Right lobe of liver (tissue), 6 donors: ENCODE measurements at regions not wholly inside any gene's neighbourhood (a gene's known extent, or its start where the extent isn't known, plus 50 kb on each side); places are given as distances from the start of the nearest gene placed in this dataset.
"Not testable (repeated sequence)": the region's sequence is repeated elsewhere in the genome, so short reads cannot be mapped to it uniquely, and the experiment has no call there.

ENCODE experiments used
- ATAC-seq, 4 donors: fragments of 200-7000 bp; cut with Tn5 transposase; one replicate each; pipeline ENCODE4 v1.9.1; 2020; ENCODE audit warnings: mild to moderate bottlenecking in 4 of 4, moderate library complexity in 4 of 4
- DNase-seq, 3 donors: peaks; one replicate each; pipeline ENCODE4 v3.0.0-alpha.2; 2020
- H3K27ac ChIP-seq, 3 donors: fragments of 200-600 bp; one replicate each; pipeline ENCODE4 v1.8.0; 2022
- H3K27me3 ChIP-seq, 2 donors: fragments of 200-600 bp; one replicate each; pipeline ENCODE4 v1.8.0; 2022
- H3K36me3 ChIP-seq, 4 donors: fragments of 200-600 bp; sonication (generic) in 1 of 4; one replicate each; pipeline versions ENCODE4 v1.5.1 to v1.8.0; 2017 to 2022; ENCODE audit warnings: control low read depth in 1 of 4
- H3K4me1 ChIP-seq, 4 donors: fragments of 200-600 bp; sonication (generic) in 1 of 4; one replicate each; pipeline versions ENCODE4 v1.5.1 to v1.8.0; 2017 to 2022; ENCODE audit warnings: control low read depth in 1 of 4
- H3K4me3 ChIP-seq, 3 donors: fragments of 200-600 bp; one replicate each; pipeline ENCODE4 v1.8.0; 2022
- H3K9me3 ChIP-seq, 4 donors: fragments of 200-600 bp; sonication (generic) in 1 of 4; one replicate each; pipeline versions ENCODE4 v1.5.1 to v1.8.0; 2017 to 2022; ENCODE audit warnings: control low read depth in 1 of 4
- POLR2A ChIP-seq: fragments of 450-650 bp; IDR thresholded peaks from one replicate; pipeline ENCODE4 v1.6.1; 2017; ENCODE audit warnings: antibody characterized with exemption, mild to moderate bottlenecking
- WGBS: methylation state at CpG from one replicate; pipeline ENCODE4 v1.1.6; 2018; ENCODE audit warnings: low coverage, low lambda C conversion rate; ENCODE audit not compliant: insufficient coverage; ENCODE audit errors: missing lambda C conversion rate; 5-methylcytosine and 5-hydroxymethylcytosine counted together
- intact Hi-C, 2 donors: fragments of 100-400 bp; cut with DNase I; formaldehyde crosslinking; loops; one replicate each; pipeline versions ENCODE4 v1.11.2 to v1.14.1; 2022
- TF ChIP-seq, protein P1 (sequence below), 4 donors: fragments of 200-600 bp in 3 of 4; fragments of 450-650 bp in 1 of 4; IDR thresholded peaks; one replicate each; pipeline versions ENCODE4 v1.5.1 to v1.8.0; 2016 to 2022; ENCODE audit warnings: antibody characterized with exemption in 4 of 4, mild to moderate bottlenecking in 2 of 4
- donor health status: DM: no; HTN: yes; CAD: no.
- donor health status: DM: no; HTN: no; CAD: no.
- donor health status: DM: no; HTN: no; CAD: no.
- donor health status: DM: no; HTN: yes; CAD: no.
- donor health status: DM: no; HTN: yes; CAD: no.

GRCh38 chr4:29734343-29735213 lies 985.6 kb upstream of the PCDH7 start:
- no peak for TF ChIP-seq POLR2A
- TF ChIP-seq, protein P1, sequence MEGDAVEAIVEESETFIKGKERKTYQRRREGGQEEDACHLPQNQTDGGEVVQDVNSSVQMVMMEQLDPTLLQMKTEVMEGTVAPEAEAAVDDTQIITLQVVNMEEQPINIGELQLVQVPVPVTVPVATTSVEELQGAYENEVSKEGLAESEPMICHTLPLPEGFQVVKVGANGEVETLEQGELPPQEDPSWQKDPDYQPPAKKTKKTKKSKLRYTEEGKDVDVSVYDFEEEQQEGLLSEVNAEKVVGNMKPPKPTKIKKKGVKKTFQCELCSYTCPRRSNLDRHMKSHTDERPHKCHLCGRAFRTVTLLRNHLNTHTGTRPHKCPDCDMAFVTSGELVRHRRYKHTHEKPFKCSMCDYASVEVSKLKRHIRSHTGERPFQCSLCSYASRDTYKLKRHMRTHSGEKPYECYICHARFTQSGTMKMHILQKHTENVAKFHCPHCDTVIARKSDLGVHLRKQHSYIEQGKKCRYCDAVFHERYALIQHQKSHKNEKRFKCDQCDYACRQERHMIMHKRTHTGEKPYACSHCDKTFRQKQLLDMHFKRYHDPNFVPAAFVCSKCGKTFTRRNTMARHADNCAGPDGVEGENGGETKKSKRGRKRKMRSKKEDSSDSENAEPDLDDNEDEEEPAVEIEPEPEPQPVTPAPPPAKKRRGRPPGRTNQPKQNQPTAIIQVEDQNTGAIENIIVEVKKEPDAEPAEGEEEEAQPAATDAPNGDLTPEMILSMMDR (IDR thresholded peaks at IDR 0.05) = no peak
- H3K4me1 ChIP-seq = no peaks in the 10 kb centered on the region
- no peak overlapping the region for H3K27ac ChIP-seq
- DNase-seq (no peak), ATAC-seq (no peak)
- H3K4me3 ChIP-seq = no peak overlapping the region
- WGBS = 59% methylated on average over 8 of the region's 8 CpGs
- intact Hi-C loops = no loop called here
- no peaks in the 10 kb centered on the region for H3K9me3 ChIP-seq
- no peaks in the 10 kb centered on the region for H3K27me3 ChIP-seq
- H3K36me3 ChIP-seq = no peaks in the 10 kb centered on the region

DNA sequence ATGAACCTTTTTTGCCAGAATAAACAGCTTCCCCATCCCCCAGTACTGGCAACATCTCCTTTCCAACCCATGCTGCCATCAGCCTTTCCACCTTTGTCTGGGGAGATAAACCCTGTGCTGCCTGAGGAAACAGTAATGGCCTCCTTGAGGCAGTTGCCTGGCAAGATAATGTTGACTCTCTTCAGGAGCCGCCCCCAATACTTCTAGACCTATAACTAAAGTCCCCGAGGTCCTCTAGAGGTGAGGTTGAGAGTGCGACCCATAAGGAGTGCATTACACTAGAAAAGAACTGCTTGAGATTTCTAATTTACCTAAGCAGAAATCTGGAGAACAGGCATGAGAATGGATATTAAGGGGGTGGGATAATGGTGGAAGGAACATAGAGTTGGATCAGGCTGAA lies 963.2 kb upstream of the PCDH7 start:
- no peak for ATAC-seq

GRCh38 chr4:29762151-29762550 lies 958.0 kb upstream of the PCDH7 start:
- Histone ChIP-seq H3K4me1 (no peaks in the 10 kb centered on the region), H3K27ac (no peak overlapping the region), H3K4me3 (no peak overlapping the region), H3K9me3 (no peaks in the 10 kb centered on the region), H3K36me3 (no peaks in the 10 kb centered on the region), H3K27me3 (no peaks in the 10 kb centered on the region)
- TF ChIP-seq POLR2A = no peak
- TF ChIP-seq, protein P1 (IDR thresholded peaks at IDR 0.05) = no peak
- ATAC-seq (no peak), DNase-seq (no peak)
- 59% methylated on average over 2 of the region's 2 CpGs for WGBS
- intact Hi-C loops = no loop called here

More for the DNA sequence above, 963.2 kb upstream of the PCDH7 start:
- no peaks in the 10 kb centered on the region for H3K27me3 ChIP-seq
- no peaks in the 10 kb centered on the region for H3K4me1 ChIP-seq
- H3K4me3 ChIP-seq = no peak overlapping the region
- TF ChIP-seq POLR2A = no peak
- TF ChIP-seq, protein P1 (IDR thresholded peaks at IDR 0.05) = no peak
- H3K9me3 ChIP-seq = no peaks in the 10 kb centered on the region
- no peaks in the 10 kb centered on the region for H3K36me3 ChIP-seq
- intact Hi-C loops = no loop called here
- WGBS = 36% methylated on average over 3 of the region's 3 CpGs
- DNase-seq = no peak
- H3K27ac ChIP-seq = no peak overlapping the region

DNA sequence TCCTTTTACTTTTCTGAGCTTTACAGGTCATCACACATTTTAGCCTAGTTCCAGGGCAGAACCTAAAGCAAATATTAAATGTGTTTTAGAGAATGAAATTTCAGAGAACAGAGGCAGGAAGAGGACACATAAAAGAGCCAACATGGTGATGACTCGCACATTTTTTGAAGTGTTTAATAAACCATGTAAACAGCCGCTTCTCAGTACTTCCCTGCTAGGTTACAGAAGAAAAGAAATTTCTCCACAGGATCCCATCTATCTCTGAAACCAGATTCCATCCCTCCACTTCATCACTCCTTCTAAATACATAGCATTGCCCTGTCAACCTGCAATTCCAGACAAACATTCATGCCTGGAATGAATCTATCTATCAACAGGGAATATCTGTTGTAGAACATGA lies 949.5 kb upstream of the PCDH7 start:
- WGBS = 22% methylated on average over 1 of the region's 2 CpGs
- Histone ChIP-seq H3K27ac (no peak overlapping the region), H3K27me3 (no peaks in the 10 kb centered on the region), H3K4me3 (no peak overlapping the region), H3K36me3 (no peaks in the 10 kb centered on the region), H3K9me3 (peaks cover 0 to 2% (median 0%) of the 10 kb centered on the region in 4 donors), H3K4me1 (no peaks in the 10 kb centered on the region)
- intact Hi-C loops = no loop called here
- TF ChIP-seq, protein P1 (IDR thresholded peaks at IDR 0.05) = no peak
- TF ChIP-seq POLR2A = no peak
- ATAC-seq (no peak), DNase-seq (no peak)

DNA sequence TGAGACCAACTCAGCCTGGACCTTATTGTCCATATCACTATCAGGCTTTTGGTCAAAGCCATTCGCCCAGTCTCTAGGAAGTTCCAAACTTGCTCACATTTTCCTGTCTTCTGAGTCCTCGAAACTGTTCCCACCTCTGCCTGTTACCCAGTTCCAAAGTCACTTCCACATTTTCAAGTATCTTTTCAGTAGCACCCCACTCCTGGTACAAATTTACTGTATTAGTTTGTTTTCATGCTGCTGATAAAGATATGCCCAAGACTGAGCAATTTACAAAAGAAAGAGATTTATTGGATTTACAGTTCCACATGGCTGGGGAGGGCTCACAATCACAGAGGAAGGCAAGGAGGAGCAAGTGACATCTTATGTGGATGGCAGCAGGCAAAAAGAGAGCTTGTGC lies 932.0 kb upstream of the PCDH7 start:
- intact Hi-C loops, DNase-seq, H3K36me3 ChIP-seq, H3K27ac ChIP-seq, H3K4me3 ChIP-seq, H3K4me1 ChIP-seq, H3K9me3 ChIP-seq, H3K27me3 ChIP-seq, ATAC-seq: not testable (repeated sequence)
- WGBS = 41% methylated on average over 2 of the region's 2 CpGs
